CD14-positive monocyte (primary cell): ENCODE measurements at regions not wholly inside any gene's neighbourhood (a gene's known extent, or its start where the extent isn't known, plus 50 kb on each side); places are given as distances from the start of the nearest gene placed in this dataset.
"Not testable (repeated sequence)": the region's sequence is repeated elsewhere in the genome, so short reads cannot be mapped to it uniquely, and the experiment has no call there.

ENCODE experiments used
- DNase-seq, 3 donors: peaks; one replicate each; pipeline ENCODE4 v3.0.0-alpha.2; 2011 to 2022
- H2AFZ ChIP-seq: 2 replicates; pipeline ENCODE4 v1.6.0; 2012; ENCODE audit warnings: mild to moderate bottlenecking, low read depth, low read length, inconsistent platforms; ENCODE audit not compliant: insufficient read depth, poor library complexity, severe bottlenecking
- H3K27ac ChIP-seq, 2 donors: 1 replicate in 1 of 2; 2 replicates in 1 of 2; pipeline ENCODE4 v1.5.1; 2012 to 2013; ENCODE audit warnings: low read length in 2 of 2, control low read depth in 1 of 2, inconsistent platforms in 1 of 2, low read depth in 1 of 2, mild to moderate bottlenecking in 1 of 2
- H3K27me3 ChIP-seq, 2 donors: one replicate each; pipeline versions ENCODE4 v1.6.0 to v1.6.1; 2011 to 2013; ENCODE audit warnings: low read length in 2 of 2; ENCODE audit not compliant: control insufficient read depth in 2 of 2, insufficient read depth in 2 of 2
- H3K36me3 ChIP-seq, 2 donors: replicated peaks in 1 of 2; 1 replicate in 1 of 2; 2 replicates in 1 of 2; pipeline versions ENCODE4 v1.5.1 to v1.6.1; 2012 to 2013; ENCODE audit warnings: low read length in 2 of 2, control low read depth in 1 of 2, inconsistent platforms in 1 of 2, mild to moderate bottlenecking in 1 of 2; ENCODE audit not compliant: insufficient read depth in 2 of 2, control insufficient read depth in 1 of 2
- H3K4me1 ChIP-seq, 2 donors: 1 replicate in 1 of 2; 2 replicates in 1 of 2; pipeline versions ENCODE4 v1.5.1 to v1.6.1; 2012 to 2013; ENCODE audit warnings: low read length in 2 of 2, control low read depth in 1 of 2, inconsistent platforms in 1 of 2, mild to moderate bottlenecking in 1 of 2, moderate library complexity in 1 of 2; ENCODE audit not compliant: insufficient read depth in 2 of 2, control insufficient read depth in 1 of 2
- H3K4me2 ChIP-seq: replicated peaks from 2 replicates; pipeline ENCODE3; 2012; ENCODE audit warnings: low read length, moderate library complexity, mild to moderate bottlenecking; ENCODE audit not compliant: poor library complexity, severe bottlenecking; ENCODE audit errors: extremely low read depth
- H3K4me3 ChIP-seq, 3 experiments: fragments of 200-600 bp in 1 of 3; sonication (generic) in 1 of 3; replicated peaks in 1 of 3; 1 replicate in 2 of 3; 2 replicates in 1 of 3; pipeline ENCODE4 v1.5.1; 2011 to 2013; ENCODE audit warnings: low read length in 3 of 3, mild to moderate bottlenecking in 3 of 3, control low read depth in 2 of 3, low read depth in 2 of 3, inconsistent platforms in 1 of 3, moderate library complexity in 1 of 3
- H3K79me2 ChIP-seq: 2 replicates; pipeline ENCODE4 v1.6.0; 2012; ENCODE audit warnings: mild to moderate bottlenecking, control low read depth, inconsistent platforms, low read length, moderate library complexity; ENCODE audit not compliant: insufficient read depth
- H3K9ac ChIP-seq: 2 replicates; pipeline ENCODE4 v1.6.0; 2017; ENCODE audit warnings: low read length, mild to moderate bottlenecking; ENCODE audit not compliant: insufficient read depth, poor library complexity, severe bottlenecking
- H3K9me3 ChIP-seq, 2 donors: replicated peaks in 1 of 2; 1 replicate in 1 of 2; 2 replicates in 1 of 2; pipeline versions ENCODE4 v1.5.1 to v1.6.1; 2012 to 2013; ENCODE audit warnings: low read length in 2 of 2, control low read depth in 1 of 2; ENCODE audit not compliant: control insufficient read depth in 1 of 2, insufficient read depth in 1 of 2
- H4K20me1 ChIP-seq: 2 replicates; pipeline ENCODE4 v1.6.0; 2012; ENCODE audit warnings: mild to moderate bottlenecking, low read length, control low read depth, moderate library complexity; ENCODE audit not compliant: insufficient read depth
- H3K27ac Mint-ChIP-seq, 7 donors: one replicate each; pipeline ENCODE4 v1.8.0; 2020; ENCODE audit warnings: mild to moderate bottlenecking in 7 of 7, mixed read lengths in 7 of 7, moderate library complexity in 6 of 7, inconsistent platforms in 2 of 7
- H3K27me3 Mint-ChIP-seq, 3 donors: one replicate each; pipeline ENCODE4 v1.8.0; 2021 to 2022; ENCODE audit warnings: low read depth in 3 of 3, mild to moderate bottlenecking in 3 of 3, mixed read lengths in 3 of 3, moderate library complexity in 3 of 3, inconsistent platforms in 1 of 3
- H3K36me3 Mint-ChIP-seq, 2 donors: one replicate each; pipeline ENCODE4 v1.8.0; 2020; ENCODE audit warnings: mixed read lengths in 2 of 2, inconsistent platforms in 1 of 2, mild to moderate bottlenecking in 1 of 2
- H3K4me1 Mint-ChIP-seq: one replicate; pipeline ENCODE4 v1.8.0; 2020; ENCODE audit warnings: mild to moderate bottlenecking, mixed read lengths
- H3K4me3 Mint-ChIP-seq, 2 donors: one replicate each; pipeline ENCODE4 v1.8.0; 2020; ENCODE audit warnings: mild to moderate bottlenecking in 2 of 2, mixed read lengths in 2 of 2, moderate library complexity in 1 of 2
- H3K9me3 Mint-ChIP-seq, 7 donors: one replicate each; pipeline ENCODE4 v1.8.0; 2020 to 2022; ENCODE audit warnings: mixed read lengths in 7 of 7, mild to moderate bottlenecking in 6 of 7, moderate library complexity in 6 of 7, inconsistent platforms in 2 of 7
- WGBS: methylation state at CpG from one replicate; pipeline ENCODE4 v1.1.5; 2013; ENCODE audit warnings: missing lambda C conversion rate; ENCODE audit not compliant: insufficient coverage; 5-methylcytosine and 5-hydroxymethylcytosine counted together
- intact Hi-C, 2 donors: fragments of 100-400 bp; cut with micrococcal nuclease; formaldehyde crosslinking; loops; one replicate each; pipeline versions ENCODE4 v1.15.0 to v1.15.1; 2023
- TF ChIP-seq, protein P1 (sequence below): fragments of 200-600 bp; IDR thresholded peaks from one replicate; pipeline ENCODE4 v1.8.0; 2022; ENCODE audit warnings: antibody characterized with exemption, mild to moderate bottlenecking

DNA sequence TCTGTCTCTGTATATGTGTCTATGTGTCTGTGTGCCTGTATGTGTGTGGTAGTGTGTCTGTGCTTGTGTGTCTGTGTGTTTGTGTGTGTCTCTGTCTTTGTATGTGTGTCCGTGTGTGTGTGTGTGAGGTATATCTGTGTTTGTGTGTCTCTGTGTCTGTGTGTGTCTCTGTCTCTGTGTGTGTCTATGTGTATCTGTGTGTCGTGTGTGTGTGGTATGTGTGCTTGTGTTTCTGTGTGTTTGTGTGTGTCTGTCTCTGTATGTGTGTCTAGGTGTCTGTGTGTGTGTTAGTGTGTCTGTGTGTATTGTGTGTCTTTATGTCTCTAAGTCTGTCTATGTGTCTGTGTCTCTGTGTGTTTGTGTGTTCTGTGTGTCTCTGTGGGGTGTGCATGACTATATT lies 158.6 kb downstream of the TMEM121 start:
- H3K4me3 Mint-ChIP-seq = no peak overlapping the region
- Histone ChIP-seq H4K20me1 (no peaks in the 10 kb centered on the region), H3K4me2 (no peak overlapping the region), H2AFZ (no peak overlapping the region), H3K4me1 (no peaks in the 10 kb centered on the region), H3K27ac (no peak overlapping the region), H3K36me3 (no peaks in the 10 kb centered on the region), H3K9me3 (no peaks in the 10 kb centered on the region), H3K79me2 (no peaks in the 10 kb centered on the region), H3K27me3 (no peaks in the 10 kb centered on the region), H3K4me3 (no peak overlapping the region), H3K9ac (no peak overlapping the region)
- peak overlapping the region in 1 of 7 donors; percentile 48 for H3K27ac Mint-ChIP-seq
- no peaks in the 10 kb centered on the region for H3K36me3 Mint-ChIP-seq
- H3K9me3 Mint-ChIP-seq = peaks cover 0 to 10% (median 3%) of the 10 kb centered on the region in 7 donors
- intact Hi-C loops = loop anchor here (5.0 to 10.0 kb wide), 2 partner anchors 118 to 120 kb away; no protein-coding TSS in a partner anchor
- peaks cover 0 to 4% (median 4%) of the 10 kb centered on the region in 3 donors for H3K27me3 Mint-ChIP-seq
- 90% methylated on average over 2 of the region's 2 CpGs for WGBS
- peaks cover 3% of the 10 kb centered on the region for H3K4me1 Mint-ChIP-seq
- TF ChIP-seq, protein P1, sequence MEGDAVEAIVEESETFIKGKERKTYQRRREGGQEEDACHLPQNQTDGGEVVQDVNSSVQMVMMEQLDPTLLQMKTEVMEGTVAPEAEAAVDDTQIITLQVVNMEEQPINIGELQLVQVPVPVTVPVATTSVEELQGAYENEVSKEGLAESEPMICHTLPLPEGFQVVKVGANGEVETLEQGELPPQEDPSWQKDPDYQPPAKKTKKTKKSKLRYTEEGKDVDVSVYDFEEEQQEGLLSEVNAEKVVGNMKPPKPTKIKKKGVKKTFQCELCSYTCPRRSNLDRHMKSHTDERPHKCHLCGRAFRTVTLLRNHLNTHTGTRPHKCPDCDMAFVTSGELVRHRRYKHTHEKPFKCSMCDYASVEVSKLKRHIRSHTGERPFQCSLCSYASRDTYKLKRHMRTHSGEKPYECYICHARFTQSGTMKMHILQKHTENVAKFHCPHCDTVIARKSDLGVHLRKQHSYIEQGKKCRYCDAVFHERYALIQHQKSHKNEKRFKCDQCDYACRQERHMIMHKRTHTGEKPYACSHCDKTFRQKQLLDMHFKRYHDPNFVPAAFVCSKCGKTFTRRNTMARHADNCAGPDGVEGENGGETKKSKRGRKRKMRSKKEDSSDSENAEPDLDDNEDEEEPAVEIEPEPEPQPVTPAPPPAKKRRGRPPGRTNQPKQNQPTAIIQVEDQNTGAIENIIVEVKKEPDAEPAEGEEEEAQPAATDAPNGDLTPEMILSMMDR = no peak
- DNase-seq = no peak

DNA sequence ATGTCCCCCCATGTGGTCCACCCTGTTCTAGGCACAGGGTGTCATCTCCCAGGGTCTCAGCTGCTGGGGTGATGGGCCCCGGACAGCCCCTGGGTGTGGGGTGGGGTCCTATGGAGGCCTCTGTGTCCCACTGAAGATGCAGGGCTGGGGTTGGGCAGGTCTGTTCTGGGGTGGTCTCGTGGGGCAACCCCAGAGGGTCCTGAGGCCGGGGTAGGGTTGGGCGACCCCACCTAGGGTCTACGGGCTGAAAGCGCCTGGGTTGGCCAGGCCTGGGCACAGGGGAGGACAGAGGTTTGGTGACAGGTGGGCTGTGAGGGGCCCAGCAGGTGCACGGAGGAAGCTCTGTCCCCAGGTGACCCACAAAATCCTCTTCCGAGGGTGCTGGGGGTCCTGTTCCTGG lies 159.2 kb downstream of the TMEM121 start:
- not testable (repeated sequence) for H3K4me1 ChIP-seq, H3K4me1 Mint-ChIP-seq, H3K79me2 ChIP-seq, H3K4me2 ChIP-seq, H3K27me3 Mint-ChIP-seq, H3K4me3 ChIP-seq, H3K9ac ChIP-seq, H3K27ac Mint-ChIP-seq, H2AFZ ChIP-seq, H3K4me3 Mint-ChIP-seq, H3K27ac ChIP-seq, H3K36me3 Mint-ChIP-seq, DNase-seq, H3K36me3 ChIP-seq, H3K9me3 ChIP-seq, H4K20me1 ChIP-seq, H3K27me3 ChIP-seq
- intact Hi-C loops = loop anchor here (5.0 to 10.0 kb wide), 2 partner anchors 118 to 121 kb away; no protein-coding TSS in a partner anchor
- peaks cover 0 to 16% (median 5%) of the 10 kb centered on the region in 7 donors for H3K9me3 Mint-ChIP-seq
- no CpG with 5 or more reads among the region's 8 CpGs for WGBS

DNA sequence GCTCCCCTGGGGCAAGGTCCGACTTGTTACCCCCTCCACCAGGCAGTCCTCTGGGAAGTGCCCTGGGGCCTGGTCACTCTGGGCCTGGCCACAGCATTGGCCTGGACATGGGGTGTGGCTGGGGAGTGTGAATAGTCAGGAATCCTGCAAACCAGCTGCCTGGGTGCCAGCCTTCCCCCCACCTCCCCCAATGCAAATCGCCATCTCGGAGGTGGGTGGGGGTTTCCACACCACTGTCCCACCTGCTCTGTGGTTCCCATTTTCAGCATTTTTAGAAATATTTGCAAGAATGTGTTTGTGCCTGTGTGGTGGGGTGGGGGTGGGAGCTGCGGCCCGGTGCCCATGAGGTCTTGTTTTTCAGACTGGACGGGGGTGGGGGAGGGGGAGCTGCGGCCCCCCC lies 159.7 kb downstream of the TMEM121 start:
- WGBS = no CpG with 5 or more reads among the region's 7 CpGs
- not testable (repeated sequence) for H4K20me1 ChIP-seq, H3K36me3 ChIP-seq, H3K4me1 ChIP-seq, H3K27ac Mint-ChIP-seq, H3K79me2 ChIP-seq, H3K36me3 Mint-ChIP-seq, H3K9ac ChIP-seq, H3K27me3 ChIP-seq, H3K9me3 ChIP-seq, H3K4me1 Mint-ChIP-seq, H3K27ac ChIP-seq, DNase-seq, H3K4me3 ChIP-seq, H2AFZ ChIP-seq, H3K4me2 ChIP-seq, H3K4me3 Mint-ChIP-seq, H3K27me3 Mint-ChIP-seq
- H3K9me3 Mint-ChIP-seq = peaks cover 2 to 20% (median 5%) of the 10 kb centered on the region in 7 donors
- intact Hi-C loops = loop anchor here (5.0 to 10.0 kb wide), 2 partner anchors 119 to 121 kb away; no protein-coding TSS in a partner anchor

DNA sequence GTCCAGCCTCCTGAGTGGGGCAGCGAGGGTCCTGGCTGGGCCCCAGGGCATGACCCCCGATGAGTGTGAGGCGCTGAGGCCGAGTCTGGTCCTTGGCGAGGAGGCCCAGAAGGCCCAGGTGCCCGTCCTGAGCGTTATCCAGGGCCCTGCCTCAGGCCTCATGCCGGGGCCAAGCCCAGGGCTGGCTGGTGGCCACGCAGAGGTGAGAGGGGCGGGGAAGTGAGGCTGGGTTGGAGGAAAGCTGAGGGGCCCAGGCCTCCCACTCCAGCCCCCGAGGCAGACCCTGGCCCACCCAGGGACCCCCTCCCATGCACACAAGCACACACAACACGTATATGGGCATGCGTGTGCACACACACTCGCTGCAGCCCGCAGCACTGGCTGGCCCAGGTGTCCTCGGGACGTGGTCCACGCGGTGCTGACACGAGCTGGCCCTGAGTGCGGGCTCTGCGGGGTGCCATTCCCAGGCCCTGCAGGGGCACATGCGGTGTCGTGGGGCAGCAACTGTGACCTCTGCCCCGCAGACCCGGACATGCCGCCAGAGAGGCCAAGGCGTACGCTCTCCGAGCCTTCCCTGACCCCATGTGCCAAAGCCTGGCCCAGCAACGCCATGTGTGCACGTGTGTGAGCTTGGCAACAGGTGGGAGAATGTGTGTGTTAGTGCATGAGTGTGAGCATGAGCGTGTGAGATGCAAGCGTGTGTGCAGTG lies 160.2 kb downstream of the TMEM121 start:
- DNase-seq, H3K9me3 ChIP-seq, H3K4me1 Mint-ChIP-seq, H3K36me3 ChIP-seq, H3K79me2 ChIP-seq, H2AFZ ChIP-seq, H3K4me3 Mint-ChIP-seq, H3K27me3 Mint-ChIP-seq, H3K27ac ChIP-seq, H3K27ac Mint-ChIP-seq, H3K27me3 ChIP-seq, H3K4me3 ChIP-seq, H3K36me3 Mint-ChIP-seq, H3K4me2 ChIP-seq, H3K4me1 ChIP-seq, H3K9ac ChIP-seq, H4K20me1 ChIP-seq: not testable (repeated sequence)
- peaks cover 2 to 20% (median 5%) of the 10 kb centered on the region in 7 donors for H3K9me3 Mint-ChIP-seq
- intact Hi-C loops = loop anchor here (5.0 to 10.0 kb wide), 2 partner anchors 119 to 122 kb away; no protein-coding TSS in a partner anchor
- 96% methylated on average over 5 of the region's 34 CpGs for WGBS
